C4-2B (cell line): ENCODE measurements at regions not wholly inside any gene's neighbourhood (a gene's known extent, or its start where the extent isn't known, plus 50 kb on each side); places are given as distances from the start of the nearest gene placed in this dataset.

Experiments
- H3K27ac ChIP-seq: fragments of 450-650 bp; 2 replicates; pipeline ENCODE4 v1.5.1; 2017
- CTCF ChIP-seq: fragments of 450-650 bp; conservative IDR thresholded peaks from 2 replicates; pipeline ENCODE4 v1.5.1; 2017; ENCODE audit warnings: mild to moderate bottlenecking
- ZFX ChIP-seq: fragments of 450-650 bp; IDR thresholded peaks from 2 replicates; pipeline ENCODE4 v1.6.1; 2017

DNA sequence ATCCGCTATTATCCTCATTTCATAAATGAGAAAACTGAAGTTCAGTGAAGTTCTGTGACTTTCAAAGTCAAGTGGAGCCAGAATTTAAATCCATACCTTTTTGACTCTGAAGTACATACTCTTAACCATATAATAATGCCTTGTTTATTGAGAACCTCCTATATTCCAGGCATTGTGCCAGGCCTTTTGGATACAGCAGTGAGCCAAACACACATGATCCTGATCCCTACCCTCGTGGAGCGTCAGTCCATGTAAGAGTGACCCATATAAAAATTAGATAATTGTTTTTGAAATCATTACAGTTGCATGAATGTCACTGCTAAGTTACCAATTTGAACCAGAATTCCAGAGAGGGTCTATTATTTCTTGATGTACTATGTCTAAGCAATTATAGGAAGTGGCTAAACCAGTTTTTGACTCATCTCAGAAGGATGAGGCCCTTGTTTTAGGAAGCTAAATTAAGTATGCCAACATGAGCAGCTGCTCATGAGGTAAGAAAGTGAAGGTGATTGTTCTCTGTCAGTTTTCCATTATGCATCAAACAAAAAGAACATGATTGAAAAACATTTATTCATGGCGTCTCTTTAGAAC, 289.5 kb downstream of the GLUD2 start:
- no peak overlapping the region for H3K27ac ChIP-seq
- TF ChIP-seq CTCF (no peak), ZFX (no peak)

GRCh38 chrX:121337816-121338215, 290.4 kb downstream of the GLUD2 start:
- no peak for TF ChIP-seq CTCF
- no peak for TF ChIP-seq ZFX
- no peak overlapping the region for H3K27ac ChIP-seq

DNA sequence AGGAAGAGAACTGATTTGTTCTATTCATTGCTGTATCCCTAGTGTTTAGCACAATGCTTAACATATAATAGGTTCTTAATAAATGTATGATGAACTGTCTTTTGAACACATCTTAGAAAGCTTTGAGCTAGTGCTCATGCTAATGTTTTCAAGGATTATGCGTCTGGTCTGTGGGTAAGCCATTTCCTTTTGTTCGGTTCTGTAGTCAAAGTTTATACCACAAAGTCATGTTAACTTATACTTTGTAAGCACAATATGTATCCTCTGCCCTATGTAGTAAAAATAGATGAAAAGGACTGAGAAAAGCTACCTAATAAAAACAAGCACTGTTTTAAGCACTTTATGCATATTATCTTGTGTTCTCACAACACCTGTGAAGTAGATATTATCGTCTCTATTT, 301.9 kb downstream of the GLUD2 start:
- no peak overlapping the region for H3K27ac ChIP-seq
- no peak for TF ChIP-seq CTCF
- TF ChIP-seq ZFX: no peak

GRCh38 chrX:121356139-121356849, 308.9 kb downstream of the GLUD2 start:
- TF ChIP-seq CTCF (no peak), ZFX (no peak)

DNA sequence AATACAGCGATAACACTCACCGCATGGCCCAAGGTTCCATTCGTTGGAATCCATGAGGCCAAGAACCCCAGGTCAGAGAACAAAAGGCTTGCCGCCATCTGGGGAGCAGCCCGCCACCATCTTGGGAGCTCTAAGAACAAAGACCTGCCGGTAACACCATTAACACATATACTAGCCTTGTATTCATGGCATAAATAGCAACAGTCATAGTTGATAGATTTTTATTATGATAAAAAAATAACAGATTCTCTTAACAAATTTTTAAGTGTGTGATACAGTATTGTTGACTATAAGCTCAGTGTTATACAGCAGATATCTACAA, 309.4 kb downstream of the GLUD2 start:
- no peak for TF ChIP-seq CTCF
- no peak for TF ChIP-seq ZFX
- H3K27ac ChIP-seq: no peak overlapping the region

More at GRCh38 chrX:121356139-121356849, 308.9 kb downstream of the GLUD2 start:
- no peak overlapping the region for H3K27ac ChIP-seq

DNA sequence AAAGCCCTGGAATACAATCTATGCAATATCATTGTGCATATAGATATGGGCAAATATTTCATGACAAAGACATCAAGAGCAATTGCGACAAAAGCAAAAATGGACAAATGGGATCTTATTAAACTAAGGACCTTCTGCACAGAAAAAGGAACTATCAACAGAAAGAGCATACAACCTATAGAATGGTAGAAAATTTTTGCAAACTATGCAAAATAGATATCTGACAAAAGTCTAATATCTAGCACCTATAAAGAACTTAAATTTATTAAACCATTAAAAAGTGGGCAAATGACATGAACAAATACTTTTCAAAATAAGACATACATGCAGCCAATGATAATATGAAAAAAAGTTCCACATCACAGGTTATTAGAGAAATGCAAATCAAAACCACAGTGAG, 312.9 kb downstream of the GLUD2 start:
- H3K27ac ChIP-seq: no peak overlapping the region
- TF ChIP-seq ZFX (no peak), CTCF (no peak)

DNA sequence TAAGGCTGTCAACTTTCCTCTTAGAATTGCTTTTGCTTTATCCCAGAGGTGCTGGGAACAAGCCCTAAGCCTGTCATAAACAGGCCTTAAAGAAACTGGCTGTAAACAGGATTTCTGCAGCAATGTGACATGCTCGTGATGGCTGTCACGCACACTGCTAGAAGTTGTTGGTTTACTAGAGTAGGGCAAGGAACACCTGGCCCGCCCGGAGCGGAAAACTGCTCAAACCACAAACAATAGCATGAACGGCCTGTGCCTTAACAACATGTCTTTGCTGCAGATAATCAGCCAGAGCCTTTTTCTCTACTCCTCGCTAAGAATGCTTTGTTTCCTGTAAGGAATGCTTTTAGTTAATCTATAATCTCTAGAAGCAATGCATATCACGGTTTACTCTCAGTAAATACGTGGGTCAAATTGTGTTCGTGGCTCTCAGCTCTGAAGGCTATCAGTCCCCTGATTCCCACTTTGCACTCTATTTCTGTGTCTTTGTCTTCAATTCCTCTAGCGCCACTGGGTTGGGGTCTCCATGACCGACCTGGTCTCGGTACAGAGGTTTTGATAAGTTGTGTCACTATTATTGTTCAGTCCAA, 318.3 kb downstream of the GLUD2 start:
- H3K27ac ChIP-seq: no peak overlapping the region

More for the DNA sequence above, 318.3 kb downstream of the GLUD2 start:
- TF ChIP-seq CTCF: no peak
- TF ChIP-seq ZFX: no peak
